Neural cell (in vitro differentiated cells): ENCODE measurements at regions not wholly inside any gene's neighbourhood (a gene's known extent, or its start where the extent isn't known, plus 50 kb on each side); places are given as distances from the start of the nearest gene placed in this dataset.

Source experiments
- H2AFZ ChIP-seq: fragments of 200-600, 300-800 bp; sonication (generic), shearing (Covaris generic); 2 replicates; pipeline ENCODE4 v1.6.0; 2014; ENCODE audit warnings: low read depth, mild to moderate bottlenecking, antibody characterized with exemption, low read length, moderate library complexity
- H3F3A ChIP-seq: fragments of 200-600 bp; shearing (Covaris generic); 2 replicates; pipeline ENCODE4 v1.6.1; 2016; ENCODE audit warnings: mild to moderate bottlenecking, moderate library complexity, mixed read lengths, antibody characterized with exemption, low read length; ENCODE audit not compliant: insufficient read depth, poor library complexity, severe bottlenecking
- H3K27ac ChIP-seq: fragments of 200-600, 300-800 bp; sonication (generic), shearing (Covaris generic); 2 replicates; pipeline ENCODE4 v1.5.1; 2014; ENCODE audit warnings: mild to moderate bottlenecking, low read length, moderate library complexity
- H3K27me3 ChIP-seq: fragments of 300-800, 200-600 bp; sonication (generic), shearing (Covaris generic); 2 replicates; pipeline ENCODE4 v1.6.0; 2014; ENCODE audit warnings: mild to moderate bottlenecking, low read depth, low read length, moderate library complexity; ENCODE audit not compliant: insufficient read depth
- H3K36me3 ChIP-seq: fragments of 300-800, 200-600 bp; sonication (generic), shearing (Covaris generic); 2 replicates; pipeline ENCODE4 v1.5.1; 2014; ENCODE audit warnings: mild to moderate bottlenecking, antibody characterized with exemption, low read length, moderate library complexity; ENCODE audit not compliant: insufficient read depth
- H3K4me2 ChIP-seq: fragments of 300-800, 200-600 bp; sonication (generic), shearing (Covaris generic); 2 replicates; pipeline ENCODE4 v1.6.0; 2014; ENCODE audit warnings: mild to moderate bottlenecking, low read length
- H3K4me3 ChIP-seq: fragments of 300-800, 200-600 bp; sonication (generic), shearing (Covaris generic); 2 replicates; pipeline ENCODE4 v1.5.1; 2014; ENCODE audit warnings: mild to moderate bottlenecking, low read length, moderate library complexity
- H3K79me2 ChIP-seq: fragments of 200-600 bp; shearing (Covaris generic); replicated peaks from 2 replicates; pipeline ENCODE4 v1.6.0; 2014; ENCODE audit warnings: mild to moderate bottlenecking, low read length, moderate library complexity; ENCODE audit not compliant: insufficient read depth
- H3K9ac ChIP-seq: fragments of 300-800, 200-600 bp; sonication (generic), shearing (Covaris generic); 2 replicates; pipeline ENCODE4 v1.6.1; 2016; ENCODE audit warnings: mild to moderate bottlenecking, low read length, mixed read lengths
- H3K9me2 ChIP-seq: fragments of 200-600 bp; shearing (Covaris generic); 2 replicates; pipeline ENCODE4 v1.6.1; 2016; ENCODE audit warnings: mild to moderate bottlenecking, low read length, mixed read lengths; ENCODE audit not compliant: insufficient read depth
- H3K9me3 ChIP-seq: fragments of 200-600, 300-800 bp; sonication (generic), shearing (Covaris generic); 2 replicates; pipeline ENCODE4 v1.6.1; 2016; ENCODE audit warnings: mild to moderate bottlenecking, mixed run types, low read length, moderate library complexity, mixed read lengths
- H4K20me1 ChIP-seq: fragments of 200-600 bp; shearing (Covaris generic); 2 replicates; pipeline ENCODE4 v1.6.1; 2016; ENCODE audit warnings: mild to moderate bottlenecking, mixed run types; ENCODE audit not compliant: insufficient read depth
- CTCF ChIP-seq: fragments of 450-650 bp; IDR thresholded peaks from 2 replicates; pipeline ENCODE4 v1.5.1; 2014; ENCODE audit warnings: antibody characterized with exemption, mild to moderate bottlenecking, moderate library complexity; ENCODE audit not compliant: poor library complexity, severe bottlenecking
- EP300 ChIP-seq: fragments of 450-650 bp; conservative IDR thresholded peaks from 2 replicates; pipeline ENCODE4 v1.6.1; 2014; ENCODE audit warnings: antibody characterized with exemption, mild to moderate bottlenecking, moderate library complexity; ENCODE audit not compliant: poor library complexity, severe bottlenecking
- EZH2 ChIP-seq: fragments of 200-600, 300-800 bp; shearing (Covaris generic), sonication (generic); IDR thresholded peaks from 2 replicates; pipeline ENCODE4 v1.6.1; 2014; ENCODE audit warnings: antibody characterized with exemption, low read length, borderline replicate concordance, mild to moderate bottlenecking; ENCODE audit not compliant: insufficient read depth, poor library complexity, severe bottlenecking
- MXI1 ChIP-seq: fragments of 450-650 bp; conservative IDR thresholded peaks from 2 replicates; pipeline ENCODE4 v1.6.1; 2014; ENCODE audit warnings: antibody characterized with exemption, mild to moderate bottlenecking; ENCODE audit not compliant: poor library complexity, severe bottlenecking
- POLR2AphosphoS5 ChIP-seq: IDR thresholded peaks from 2 replicates; pipeline ENCODE4 v1.6.1; 2012
- RAD21 ChIP-seq: fragments of 450-650 bp; conservative IDR thresholded peaks from 2 replicates; pipeline ENCODE4 v1.6.1; 2014; ENCODE audit warnings: antibody characterized with exemption, mild to moderate bottlenecking, moderate library complexity
- REST ChIP-seq: IDR thresholded peaks from 2 replicates; pipeline ENCODE4 v1.6.1; 2012; ENCODE audit warnings: borderline replicate concordance
- SMC3 ChIP-seq: fragments of 450-650 bp; conservative IDR thresholded peaks from 2 replicates; pipeline ENCODE4 v1.6.1; 2014; ENCODE audit warnings: antibody characterized with exemption, mild to moderate bottlenecking, moderate library complexity; ENCODE audit not compliant: poor library complexity
- TAF1 ChIP-seq: IDR thresholded peaks from 2 replicates; pipeline ENCODE4 v1.6.1; 2012; ENCODE audit warnings: low read depth

- Histone ChIP-seq H2AFZ (no peak overlapping the region), H3K9me3 (no peaks in the 10 kb centered on the region), H3K9me2 (no peaks in the 10 kb centered on the region), H3K79me2 (no peaks in the 10 kb centered on the region), H3F3A (no peaks in the 10 kb centered on the region), H3K9ac (no peak overlapping the region), H3K4me3 (no peak overlapping the region), H3K27ac (no peak overlapping the region), H3K4me2 (no peak overlapping the region), H4K20me1 (no peaks in the 10 kb centered on the region), H3K36me3 (no peaks in the 10 kb centered on the region), H3K27me3 (no peaks in the 10 kb centered on the region)
- TF ChIP-seq RAD21: no peak
- TF ChIP-seq CTCF: no peak
- no peak for TF ChIP-seq TAF1
- TF ChIP-seq REST: no peak
- no peak for TF ChIP-seq SMC3
- no peak for TF ChIP-seq EP300
- TF ChIP-seq EZH2: no peak
- TF ChIP-seq MXI1: no peak
- TF ChIP-seq POLR2AphosphoS5: no peak
Observed at GRCh38 chr22:27196606-27197005, 539.2 kb downstream of the MIAT start.

- no peak overlapping the region for H3K4me2 ChIP-seq
- H3K79me2 ChIP-seq: no peaks in the 10 kb centered on the region
- H3K9ac ChIP-seq: no peak overlapping the region
- H4K20me1 ChIP-seq: no peaks in the 10 kb centered on the region
- no peaks in the 10 kb centered on the region for H3F3A ChIP-seq
- H2AFZ ChIP-seq: no peak overlapping the region
- no peaks in the 10 kb centered on the region for H3K36me3 ChIP-seq
- no peaks in the 10 kb centered on the region for H3K9me3 ChIP-seq
- no peak for TF ChIP-seq EP300
- no peak for TF ChIP-seq POLR2AphosphoS5
- no peak for TF ChIP-seq SMC3
- TF ChIP-seq REST: no peak
- no peak for TF ChIP-seq TAF1
- no peak for TF ChIP-seq MXI1
- no peak for TF ChIP-seq EZH2
- TF ChIP-seq CTCF: no peak
- TF ChIP-seq RAD21: no peak
- no peak overlapping the region for H3K4me3 ChIP-seq
- H3K9me2 ChIP-seq: no peaks in the 10 kb centered on the region
- H3K27me3 ChIP-seq: no peaks in the 10 kb centered on the region
- H3K27ac ChIP-seq: no peak overlapping the region
Observed at GRCh38 chr22:27197052-27197451, 539.7 kb downstream of the MIAT start.
